Gastrocnemius medialis (tissue), 4 donors: ENCODE measurements at regions not wholly inside any gene's neighbourhood (a gene's known extent, or its start where the extent isn't known, plus 50 kb on each side); places are given as distances from the start of the nearest gene placed in this dataset.

ENCODE experiments used
- POLR2A ChIP-seq, 2 donors: fragments of 450-650 bp; IDR thresholded peaks; one replicate each; pipeline ENCODE4 v1.6.1; 2017; ENCODE audit warnings: antibody characterized with exemption in 2 of 2, mild to moderate bottlenecking in 2 of 2, moderate library complexity in 2 of 2
- TF ChIP-seq, protein P1 (sequence below), 5 experiments: fragments of 450-650 bp in 3 of 5; fragments of 200-600 bp in 2 of 5; sonication (generic) in 2 of 5; IDR thresholded peaks in 4 of 5; conservative IDR thresholded peaks in 1 of 5; 1 replicate in 4 of 5; 2 replicates in 1 of 5; pipeline ENCODE4 v1.5.1; 2016 to 2019; ENCODE audit warnings: antibody characterized with exemption in 5 of 5, mild to moderate bottlenecking in 3 of 5, moderate library complexity in 3 of 5

DNA sequence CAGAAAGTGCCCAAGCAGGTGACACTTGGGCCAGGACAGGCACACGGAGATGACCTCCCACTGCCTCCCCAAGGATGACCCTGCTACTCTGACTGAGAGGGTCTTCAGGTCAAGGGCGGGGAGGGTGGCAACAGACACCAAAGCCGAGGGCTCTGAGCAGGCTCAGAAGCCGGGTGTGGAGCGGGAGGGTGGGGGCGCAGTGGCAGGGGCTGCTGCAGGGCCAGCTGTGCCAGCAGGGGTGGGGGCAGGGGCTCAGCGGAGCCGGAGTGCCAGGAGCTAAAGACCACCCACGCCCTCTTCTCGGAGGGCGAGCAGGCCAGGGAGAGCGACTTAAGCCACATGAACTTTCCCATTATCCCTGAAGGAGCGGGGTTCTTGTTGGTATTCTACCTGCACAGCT lies 93.3 kb upstream of the MBOAT2 start:
- TF ChIP-seq, protein P1, sequence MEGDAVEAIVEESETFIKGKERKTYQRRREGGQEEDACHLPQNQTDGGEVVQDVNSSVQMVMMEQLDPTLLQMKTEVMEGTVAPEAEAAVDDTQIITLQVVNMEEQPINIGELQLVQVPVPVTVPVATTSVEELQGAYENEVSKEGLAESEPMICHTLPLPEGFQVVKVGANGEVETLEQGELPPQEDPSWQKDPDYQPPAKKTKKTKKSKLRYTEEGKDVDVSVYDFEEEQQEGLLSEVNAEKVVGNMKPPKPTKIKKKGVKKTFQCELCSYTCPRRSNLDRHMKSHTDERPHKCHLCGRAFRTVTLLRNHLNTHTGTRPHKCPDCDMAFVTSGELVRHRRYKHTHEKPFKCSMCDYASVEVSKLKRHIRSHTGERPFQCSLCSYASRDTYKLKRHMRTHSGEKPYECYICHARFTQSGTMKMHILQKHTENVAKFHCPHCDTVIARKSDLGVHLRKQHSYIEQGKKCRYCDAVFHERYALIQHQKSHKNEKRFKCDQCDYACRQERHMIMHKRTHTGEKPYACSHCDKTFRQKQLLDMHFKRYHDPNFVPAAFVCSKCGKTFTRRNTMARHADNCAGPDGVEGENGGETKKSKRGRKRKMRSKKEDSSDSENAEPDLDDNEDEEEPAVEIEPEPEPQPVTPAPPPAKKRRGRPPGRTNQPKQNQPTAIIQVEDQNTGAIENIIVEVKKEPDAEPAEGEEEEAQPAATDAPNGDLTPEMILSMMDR (IDR thresholded peaks at IDR 0.05 in 4 of 5, conservative IDR thresholded peaks at IDR 0.05 in 1 of 5), result no peak
- no peak for TF ChIP-seq POLR2A (IDR thresholded peaks at IDR 0.05)
